ENCODE measurements at regions not wholly inside any gene's neighbourhood (a gene's known extent, or its start where the extent isn't known, plus 50 kb on each side); places are given as distances from the start of the nearest gene placed in this dataset.

GRCh38 chrX:127138218-127138617 is 318.7 kb downstream of the PRR32 start:
- CTCF ChIA-PET: no interaction called here
- POLR2A ChIA-PET: no interaction called here
- no peak overlapping the region for H3K27ac ChIP-seq (ENCODE audit: extremely low read depth, low read depth, low read length)
- H3K4me3 ChIP-seq (ENCODE audit: low read depth, low read length): no peak overlapping the region
- H3K9me3 ChIP-seq (ENCODE audit: control insufficient read depth, insufficient read depth, low read depth, low read length): no peaks in the 10 kb centered on the region; the same call in 1 of the 2 replicates
- no peaks in the 10 kb centered on the region for H3K4me1 ChIP-seq (ENCODE audit: control insufficient read depth, insufficient read depth, low read length)
- no peak for TF ChIP-seq ZNF830 (tag by site-specific recombination; IDR thresholded peaks at IDR 0.05; ENCODE audit: low read depth)
- no peak for TF ChIP-seq ZNF19 (tag by site-specific recombination; IDR thresholded peaks at IDR 0.05; ENCODE audit: low read depth)
- TF ChIP-seq RBAK (tag by site-specific recombination; IDR thresholded peaks at IDR 0.05): no peak
- TF ChIP-seq ZNF571 (tag by site-specific recombination; IDR thresholded peaks at IDR 0.05): no peak
- TF ChIP-seq ZNF521 (tag by site-specific recombination; IDR thresholded peaks at IDR 0.05): no peak
- TF ChIP-seq ZNF658 (tag by site-specific recombination; IDR thresholded peaks at IDR 0.05): no peak
- no peak for TF ChIP-seq ZNF362 (tag by site-specific recombination; IDR thresholded peaks at IDR 0.05)
- TF ChIP-seq ZNF23 (tag by site-specific recombination; IDR thresholded peaks at IDR 0.05; ENCODE audit: borderline replicate concordance): no peak
- TF ChIP-seq ZBTB26 (tag by site-specific recombination; optimal IDR thresholded peaks at IDR 0.05): no peak
- TF ChIP-seq PRDM1 (tag by site-specific recombination; IDR thresholded peaks at IDR 0.05): no peak
- no peak for TF ChIP-seq ZSCAN18 (tag by site-specific recombination; IDR thresholded peaks at IDR 0.05)
- TF ChIP-seq ZNF791 (tag by site-specific recombination; IDR thresholded peaks at IDR 0.05): no peak
- no peak for TF ChIP-seq ZNF148 (tag by site-specific recombination; IDR thresholded peaks at IDR 0.05; ENCODE audit: borderline replicate concordance)
- no peak for TF ChIP-seq ZNF391 (tag by site-specific recombination; IDR thresholded peaks at IDR 0.05; ENCODE audit: borderline replicate concordance, low read depth)
- no peak for TF ChIP-seq ZNF530 (tag by site-specific recombination; IDR thresholded peaks at IDR 0.05; ENCODE audit: low read depth)
- no peak for TF ChIP-seq ZNF423 (tag by site-specific recombination; IDR thresholded peaks at IDR 0.05)
- no peak for TF ChIP-seq ZNF248 (tag by site-specific recombination; IDR thresholded peaks at IDR 0.05)
- no peak for TF ChIP-seq ZNF398 (tag by site-specific recombination; IDR thresholded peaks at IDR 0.05)
- TF ChIP-seq ZNF24 (tag by site-specific recombination; IDR thresholded peaks at IDR 0.05): no peak
- no peak for TF ChIP-seq ZNF266 (tag by site-specific recombination; IDR thresholded peaks at IDR 0.05; ENCODE audit: low read depth)
- no peaks in the 10 kb centered on the region for H3K36me3 ChIP-seq (ENCODE audit: control insufficient read depth in 2 of 2, insufficient read depth in 1 of 2, low read length in 2 of 2)

Measured in HEK293 (cell line).